ENCODE measurements at regions not wholly inside any gene's neighbourhood (a gene's known extent, or its start where the extent isn't known, plus 50 kb on each side); places are given as distances from the start of the nearest gene placed in this dataset.
A peak's percentile ranks its signal among the peaks of the same experiment; 100 is the strongest.

DNA sequence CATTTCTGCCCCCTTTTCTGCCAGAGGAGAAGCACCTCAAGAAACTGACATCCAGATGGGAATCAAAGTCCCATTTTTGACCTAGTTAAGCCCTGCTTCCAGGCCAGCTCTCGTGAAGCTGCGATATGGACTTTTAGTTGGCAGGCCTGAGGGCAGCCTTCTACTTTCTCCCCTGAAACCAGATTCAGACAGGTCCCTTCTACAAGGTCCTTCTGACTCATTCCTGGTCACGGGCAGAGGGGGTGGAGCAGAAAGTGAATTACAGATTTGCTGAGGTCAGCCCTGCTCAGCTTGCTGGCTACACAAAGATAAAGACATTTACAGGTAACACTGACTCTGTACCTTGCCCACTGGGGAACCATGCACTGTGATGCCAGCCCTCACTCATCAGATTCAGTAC lies 52.8 kb upstream of the TUT7 start:
- no peak for TF ChIP-seq CTCF (conservative IDR thresholded peaks at IDR 0.05; ENCODE audit: low read length)
- no peak overlapping the region for H3K4me3 ChIP-seq (ENCODE audit: low read length)
- DNase-seq (ENCODE audit: low read depth): peak; percentile 27

DNA sequence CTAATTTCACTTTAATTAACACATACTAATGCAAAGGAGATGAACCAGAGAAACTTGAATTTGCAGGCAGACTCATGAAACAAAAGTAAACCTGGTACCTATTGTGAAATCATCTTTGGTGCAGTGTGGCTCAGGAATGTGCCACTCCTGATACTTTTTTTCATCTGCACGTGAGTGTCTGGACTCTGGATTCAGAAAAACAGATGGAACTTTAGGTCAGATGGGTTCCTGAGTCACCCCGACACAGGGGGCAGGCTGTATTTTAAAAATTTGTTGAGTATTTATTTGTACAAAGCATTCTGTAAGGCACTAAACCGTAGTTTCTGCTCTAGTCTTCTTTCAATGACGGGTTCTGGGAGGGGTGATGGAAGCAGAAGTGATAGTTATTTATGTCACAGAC lies 52.2 kb upstream of the TUT7 start:
- no peak for TF ChIP-seq CTCF (conservative IDR thresholded peaks at IDR 0.05; ENCODE audit: low read length)
- peak overlapping the region; percentile 38 for H3K4me3 ChIP-seq (ENCODE audit: low read length)
- DNase-seq (ENCODE audit: low read depth): peak; percentile 77

- no peak for TF ChIP-seq CTCF (conservative IDR thresholded peaks at IDR 0.05; ENCODE audit: low read length)
- peak overlapping the region; percentile 38 for H3K4me3 ChIP-seq (ENCODE audit: low read length)
- peak; percentile 82 for DNase-seq (ENCODE audit: low read depth)
Observed at GRCh38 chr9:86405926-86406325, 51.7 kb upstream of the TUT7 start.

DNA sequence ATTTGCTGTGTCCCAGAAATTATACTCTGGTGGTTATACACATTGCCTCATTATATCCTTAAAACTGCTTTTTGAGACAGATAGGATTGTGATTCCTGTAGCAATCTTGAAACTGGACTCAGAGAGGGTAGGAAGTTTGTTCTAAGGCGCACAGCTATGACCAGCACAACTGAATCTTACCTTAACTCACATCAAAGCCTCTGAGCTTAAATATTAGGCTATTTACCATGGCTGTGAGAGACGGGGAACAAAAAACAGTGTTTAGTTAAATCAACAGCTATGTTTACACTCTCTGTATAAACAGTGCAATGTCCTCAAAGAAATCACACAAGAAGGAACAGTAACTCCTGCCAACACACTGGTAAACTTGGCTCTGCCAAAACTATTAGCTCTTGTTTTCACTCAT lies 50.9 kb upstream of the TUT7 start:
- no peak for TF ChIP-seq CTCF (conservative IDR thresholded peaks at IDR 0.05; ENCODE audit: low read length)
- DNase-seq (ENCODE audit: low read depth): no peak
- H3K4me3 ChIP-seq (ENCODE audit: low read length): no peak overlapping the region
